NCI-H345 treated with DMSO at 0.1 percent for 48 hours (cell line): ENCODE measurements at regions not wholly inside any gene's neighbourhood (a gene's known extent, or its start where the extent isn't known, plus 50 kb on each side); places are given as distances from the start of the nearest gene placed in this dataset.
"Not testable (repeated sequence)": the region's sequence is repeated elsewhere in the genome, so short reads cannot be mapped to it uniquely, and the experiment has no call there.

Experiments
- DNase-seq: peaks from one replicate; lab custom pipeline; 2025; ENCODE audit not compliant: unreplicated experiment; lab: John Stamatoyannopoulos, UW

GRCh38 chr3:177336873-177337450, 139.7 kb upstream of the TBL1XR1 start:
- DNase-seq: no peak

- no peak for DNase-seq
Observed at GRCh38 chr3:177337541-177338331, 140.5 kb upstream of the TBL1XR1 start.

DNA sequence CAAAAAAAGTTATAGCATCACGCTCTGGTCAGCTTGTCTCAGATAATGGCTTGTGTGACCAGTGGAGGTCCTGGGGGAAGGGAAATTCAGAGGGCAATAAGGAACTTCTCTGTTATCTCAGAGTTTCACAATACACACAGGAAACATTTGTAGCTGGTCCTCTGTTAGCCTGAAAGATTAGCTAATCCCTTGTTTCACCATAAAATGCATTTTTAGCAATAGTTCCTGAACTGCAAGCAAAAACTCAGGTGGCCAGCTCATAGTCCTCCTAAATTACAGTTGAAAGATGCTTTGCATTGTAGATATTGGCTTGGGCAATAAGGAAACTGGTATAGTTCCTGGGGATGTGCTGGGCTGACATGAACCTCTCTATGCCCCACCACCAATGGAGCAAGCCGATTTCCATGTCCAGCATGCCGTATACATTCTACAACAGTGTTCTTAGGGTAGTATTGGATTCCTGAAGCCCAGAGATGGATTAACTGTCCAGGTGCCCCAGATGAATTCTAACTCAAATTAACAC, 141.5 kb upstream of the TBL1XR1 start:
- no peak for DNase-seq

- not testable (repeated sequence) for DNase-seq
Observed at GRCh38 chr3:177339220-177339703, 142.0 kb upstream of the TBL1XR1 start.

GRCh38 chr3:177340243-177340830, 143.1 kb upstream of the TBL1XR1 start:
- no peak for DNase-seq

DNA sequence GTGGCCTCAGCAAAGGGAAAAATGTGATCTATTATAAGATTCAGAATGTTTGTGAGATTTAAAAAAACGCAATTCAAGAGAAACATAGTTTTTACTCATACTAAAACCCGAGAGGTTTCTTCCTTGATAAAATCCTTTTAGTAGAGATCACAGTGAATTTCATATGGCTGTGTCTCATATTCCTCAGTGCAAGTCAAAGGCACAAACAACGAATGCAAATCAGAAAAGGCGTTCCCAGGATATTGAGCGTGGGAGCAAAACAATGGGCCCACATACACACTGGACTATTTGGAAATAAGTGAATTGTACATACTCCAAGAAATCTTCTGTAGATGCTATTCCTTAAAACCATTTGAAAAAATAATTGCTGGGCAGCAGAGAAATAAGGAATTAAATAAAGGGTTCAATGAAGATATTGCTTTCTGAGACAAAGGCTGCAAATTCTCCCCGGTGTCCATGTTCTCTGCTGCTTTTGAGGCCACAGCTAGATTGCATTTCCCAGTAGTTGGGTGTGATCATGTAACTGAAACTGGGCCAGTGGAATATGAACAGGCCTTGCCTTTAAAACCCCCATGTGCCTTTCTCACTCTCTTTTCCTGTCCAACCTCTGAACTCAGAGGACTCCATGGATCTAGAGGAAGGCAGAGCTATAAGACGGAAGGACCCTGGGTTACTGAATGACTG, 144.6 kb upstream of the TBL1XR1 start:
- DNase-seq: no peak

- DNase-seq: no peak
Observed at GRCh38 chr3:177343122-177343625, 145.9 kb upstream of the TBL1XR1 start.

DNA sequence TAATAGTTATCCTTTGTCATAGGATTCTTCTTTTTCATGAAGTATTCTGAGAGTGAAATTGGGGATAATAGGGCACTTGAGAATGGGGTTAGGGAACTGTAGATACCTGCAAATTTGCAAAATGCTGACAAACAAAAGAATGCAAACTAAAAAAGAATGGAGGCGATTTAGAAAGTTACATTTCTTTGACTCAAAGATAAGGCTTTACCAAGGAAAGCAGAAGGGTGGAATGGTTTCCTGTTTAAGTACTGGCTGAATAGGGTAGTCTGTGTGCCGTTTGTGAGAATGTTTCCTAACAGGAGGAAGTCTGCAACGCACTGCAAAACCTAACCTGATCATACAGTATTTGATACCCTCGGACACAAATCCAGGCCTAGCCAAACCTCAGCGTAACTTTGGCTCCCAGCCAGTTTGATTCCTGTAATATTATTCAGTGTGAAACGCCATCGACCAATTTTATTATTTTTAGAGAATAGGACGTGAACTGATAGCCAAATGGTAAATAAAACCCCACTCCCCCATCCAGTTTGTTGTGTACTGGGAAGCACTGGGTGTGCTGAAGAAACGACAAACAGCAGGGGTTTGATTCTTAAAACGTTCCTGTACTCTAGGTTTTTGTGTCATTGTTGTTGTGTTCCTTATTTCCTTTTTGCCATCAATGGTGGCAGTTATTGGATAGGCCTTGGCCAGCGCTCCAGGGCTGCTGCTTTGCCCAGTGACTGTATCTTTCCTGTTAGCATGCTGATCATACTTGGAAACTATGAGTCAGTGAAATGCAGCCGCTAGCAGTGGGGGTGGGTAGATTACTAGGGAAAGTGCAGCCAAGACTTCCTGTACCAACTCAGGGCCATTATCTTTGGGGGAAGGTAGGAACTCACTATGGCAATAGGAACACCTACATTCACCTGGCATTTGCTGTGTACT, 148.0 kb upstream of the TBL1XR1 start:
- DNase-seq: no peak

DNA sequence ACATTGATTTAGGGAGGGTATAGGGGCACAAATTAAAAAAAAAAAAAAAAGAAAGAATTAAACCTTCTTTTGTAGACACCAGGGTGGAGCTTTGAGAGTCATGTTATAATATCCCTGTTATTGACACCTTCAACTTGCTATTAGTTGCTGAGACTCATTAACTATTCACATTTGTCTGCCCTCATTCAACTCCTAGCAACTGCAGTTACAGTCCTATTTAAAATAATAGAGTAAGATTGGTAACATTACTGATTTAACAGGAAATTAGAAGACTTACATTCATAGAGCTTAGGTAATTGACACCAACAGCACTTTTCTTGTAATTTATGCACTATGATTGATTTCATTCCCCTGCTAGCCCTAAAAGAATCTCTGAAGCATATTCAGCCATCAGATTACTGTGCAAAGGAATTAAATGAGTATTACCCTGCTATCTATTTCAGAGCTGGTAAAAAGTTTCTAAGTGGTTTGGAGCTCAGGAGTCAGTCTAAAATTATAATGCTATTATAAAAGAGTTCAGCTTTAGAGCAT, 148.8 kb upstream of the TBL1XR1 start:
- no peak for DNase-seq

DNA sequence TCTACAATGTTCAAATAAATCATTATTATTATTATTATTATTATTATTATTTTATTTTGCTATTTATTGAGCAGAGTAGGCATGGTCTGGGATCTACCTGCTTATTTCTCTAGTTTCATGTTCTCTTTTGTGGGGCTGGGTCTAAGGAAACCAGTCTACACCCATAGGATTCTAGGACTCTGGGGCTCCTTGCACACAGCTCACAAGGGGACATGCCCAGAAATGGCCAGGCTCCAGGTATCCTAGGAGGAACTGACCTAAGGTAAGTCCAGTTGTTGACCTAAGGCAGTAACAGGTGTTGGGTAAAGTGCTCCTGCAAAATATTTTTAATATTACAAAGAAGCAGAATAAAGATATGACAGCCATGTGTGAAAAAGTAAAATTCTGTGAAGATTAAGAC, 149.6 kb upstream of the TBL1XR1 start:
- no peak for DNase-seq

GRCh38 chr3:177347611-177348010, 150.3 kb upstream of the TBL1XR1 start:
- DNase-seq: no peak

DNA sequence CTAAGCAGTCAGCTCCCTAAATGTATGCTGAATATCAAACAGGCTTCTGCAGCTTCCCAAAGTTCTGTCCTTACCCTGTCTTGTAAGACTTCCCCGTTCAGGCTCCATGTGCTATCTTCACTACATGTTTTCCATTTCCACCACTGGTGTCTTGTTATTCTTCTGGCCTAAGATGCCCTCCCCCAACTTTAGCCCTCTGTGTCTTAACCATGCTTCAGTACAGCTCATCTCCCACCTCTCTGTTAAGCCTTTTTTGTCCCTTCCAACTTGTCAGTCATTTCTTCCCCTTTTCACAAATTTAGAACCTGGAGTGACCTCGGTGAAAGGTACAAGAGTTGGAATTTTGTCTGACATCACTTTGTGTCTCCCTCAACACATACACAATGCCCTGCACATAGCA, 151.7 kb upstream of the TBL1XR1 start:
- no peak for DNase-seq

DNA sequence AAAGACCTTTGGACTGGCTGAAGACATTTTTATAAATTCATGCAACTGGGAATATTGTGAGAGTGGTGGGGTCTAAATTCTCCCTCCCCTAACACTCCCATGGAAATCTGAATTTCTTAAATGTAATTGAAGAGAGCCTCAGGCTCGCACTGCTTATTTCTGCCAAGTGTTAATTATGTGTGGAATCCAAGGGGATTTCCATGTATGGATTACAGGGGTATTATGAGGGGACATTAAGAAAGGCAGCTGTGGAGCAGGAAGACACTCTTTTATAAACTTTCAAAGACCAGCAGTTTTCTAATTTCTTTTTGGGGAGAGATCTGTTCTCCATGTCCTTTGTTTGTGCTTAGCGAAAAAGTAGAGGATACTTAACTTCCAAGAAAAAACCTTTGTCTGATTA, 152.1 kb upstream of the TBL1XR1 start:
- DNase-seq: no peak

DNA sequence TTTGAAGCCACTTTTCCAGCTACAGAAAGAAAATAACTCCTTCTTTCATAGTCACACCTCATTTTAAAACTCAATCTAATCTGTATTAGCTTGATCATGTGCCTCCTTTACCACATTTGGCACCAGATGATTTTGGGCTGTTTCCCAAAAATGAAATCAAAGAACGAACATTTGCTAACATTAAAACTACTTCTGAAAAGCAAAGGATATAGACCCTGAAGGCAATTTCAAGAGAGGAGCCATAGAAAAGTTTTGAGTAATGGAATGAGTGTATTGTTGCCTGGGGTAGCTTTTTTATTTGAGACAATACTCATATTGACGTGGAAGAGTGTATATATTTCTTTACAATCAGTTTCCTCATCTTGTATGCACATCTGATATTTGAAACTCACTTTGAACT, 152.8 kb upstream of the TBL1XR1 start:
- no peak for DNase-seq

DNA sequence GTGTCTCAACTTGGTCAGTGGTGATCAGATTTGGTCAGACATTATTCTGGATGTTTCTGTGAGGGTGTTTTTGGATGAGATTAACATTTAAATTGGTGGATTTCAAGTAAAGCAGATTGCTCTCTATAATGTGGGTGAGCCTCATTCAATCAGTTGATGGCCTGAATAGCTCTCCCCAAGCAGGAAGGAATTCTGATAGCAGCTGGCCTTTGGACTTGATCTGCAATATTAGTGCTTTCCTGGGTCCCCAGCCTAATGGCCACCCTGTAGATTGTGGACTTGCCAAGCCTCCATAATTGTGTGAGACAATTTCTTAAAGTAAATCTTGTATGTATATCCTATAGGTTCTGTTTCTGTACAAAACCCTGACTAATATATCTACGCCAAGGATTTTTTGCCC, 153.9 kb upstream of the TBL1XR1 start:
- DNase-seq: no peak

DNA sequence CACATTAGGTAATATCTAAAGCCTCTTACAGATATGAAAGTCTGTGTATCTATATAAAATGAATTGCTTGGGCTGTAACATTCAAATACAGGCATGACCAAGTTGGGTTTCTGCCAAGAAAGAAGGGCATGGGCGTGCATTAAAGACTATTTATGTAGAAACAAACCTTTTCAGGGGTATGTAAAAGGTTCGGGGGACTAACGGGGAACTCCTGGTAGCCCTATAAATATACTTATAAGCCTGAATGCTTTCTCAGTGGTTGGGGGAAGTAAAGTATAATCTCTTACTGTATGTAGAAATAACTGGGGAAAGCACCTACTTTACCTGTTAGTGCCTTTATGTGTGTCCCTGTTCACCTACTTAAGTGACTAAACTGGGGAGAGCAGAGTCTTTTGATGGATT, 154.5 kb upstream of the TBL1XR1 start:
- DNase-seq: no peak

- no peak for DNase-seq
Observed at GRCh38 chr3:177352424-177352823, 155.1 kb upstream of the TBL1XR1 start.

DNA sequence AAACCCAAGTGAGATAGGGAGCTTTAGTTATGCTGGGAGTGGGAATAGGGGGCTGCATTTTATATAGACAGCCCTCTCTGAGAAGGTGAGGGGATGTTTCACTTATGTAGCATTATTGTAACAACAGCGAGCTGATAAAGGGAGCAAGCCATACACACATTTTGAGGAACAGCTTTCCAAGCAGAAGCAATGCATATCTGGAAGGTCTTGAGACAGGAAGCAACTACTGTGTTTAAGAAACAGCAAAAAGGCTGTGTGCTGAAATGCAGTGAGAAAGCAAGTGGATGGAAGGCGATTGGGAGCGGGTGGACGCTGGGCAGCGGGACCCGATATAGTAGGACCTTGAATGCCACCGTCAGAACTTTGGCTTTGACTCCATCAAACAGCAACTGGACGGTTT, 155.9 kb upstream of the TBL1XR1 start:
- no peak for DNase-seq

DNA sequence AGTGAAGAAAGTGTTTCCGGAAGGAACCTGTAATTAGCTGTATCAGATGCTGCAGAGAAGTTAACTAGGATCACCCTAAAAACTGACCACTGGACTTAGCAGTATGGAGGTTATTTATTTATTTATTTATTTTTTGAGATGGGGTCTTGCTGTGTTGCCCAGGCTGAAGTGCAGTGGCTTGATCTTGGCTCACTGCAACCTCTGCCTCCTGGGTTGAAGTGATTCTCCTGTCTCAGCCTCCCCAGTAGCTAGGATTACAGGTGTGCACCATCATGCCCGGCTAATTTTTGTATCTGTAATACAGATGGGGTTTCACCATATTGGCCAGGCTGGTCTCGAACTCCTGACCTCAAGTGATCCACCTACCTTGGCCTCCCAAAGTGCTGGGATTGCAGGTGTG, 156.6 kb upstream of the TBL1XR1 start:
- not testable (repeated sequence) for DNase-seq

- no peak for DNase-seq
Observed at GRCh38 chr3:177354466-177354865, 157.2 kb upstream of the TBL1XR1 start.
